D721Med (cell line): ENCODE measurements at regions not wholly inside any gene's neighbourhood (a gene's known extent, or its start where the extent isn't known, plus 50 kb on each side); places are given as distances from the start of the nearest gene placed in this dataset.

Experiments used
- DNase-seq: peaks from one replicate; pipeline ENCODE4 v3.0.0; 2011; ENCODE audit warnings: low spot score; ENCODE audit not compliant: insufficient read length
- FAIRE-seq: peaks from 2 replicates; lab custom pipeline; 2011; peaks lifted over from hg19 to GRCh38; lab: Jason Lieb, UNC
- TF ChIP-seq, protein P1 (sequence below): IDR thresholded peaks from 2 replicates; pipeline ENCODE4 v1.5.1; 2012; ENCODE audit warnings: mild to moderate bottlenecking, control low read depth; ENCODE audit not compliant: insufficient read depth; ENCODE audit errors: missing control alignments

DNA sequence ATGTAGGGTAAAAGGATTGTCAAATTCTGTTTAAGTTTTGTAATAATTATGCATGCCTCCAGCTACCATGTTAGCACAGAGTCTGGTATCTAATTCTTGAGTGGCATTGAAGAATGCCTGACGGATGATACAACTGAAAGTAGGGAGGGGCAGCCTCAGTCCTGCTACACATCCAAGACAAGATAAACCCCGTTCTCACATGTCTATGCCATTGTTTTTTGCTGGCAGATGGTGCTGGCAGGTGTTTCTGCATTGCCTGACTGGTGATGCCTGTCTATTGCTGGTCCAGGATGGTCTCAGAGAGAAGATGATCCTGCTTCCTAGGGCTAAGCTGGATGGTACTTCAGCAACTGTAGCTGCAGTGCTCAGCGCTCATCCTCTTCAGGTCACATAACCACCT, 245.8 kb upstream of the NAV3 start:
- DNase-seq (peak; percentile 20), FAIRE-seq (peak; percentile 95)
- TF ChIP-seq, protein P1, sequence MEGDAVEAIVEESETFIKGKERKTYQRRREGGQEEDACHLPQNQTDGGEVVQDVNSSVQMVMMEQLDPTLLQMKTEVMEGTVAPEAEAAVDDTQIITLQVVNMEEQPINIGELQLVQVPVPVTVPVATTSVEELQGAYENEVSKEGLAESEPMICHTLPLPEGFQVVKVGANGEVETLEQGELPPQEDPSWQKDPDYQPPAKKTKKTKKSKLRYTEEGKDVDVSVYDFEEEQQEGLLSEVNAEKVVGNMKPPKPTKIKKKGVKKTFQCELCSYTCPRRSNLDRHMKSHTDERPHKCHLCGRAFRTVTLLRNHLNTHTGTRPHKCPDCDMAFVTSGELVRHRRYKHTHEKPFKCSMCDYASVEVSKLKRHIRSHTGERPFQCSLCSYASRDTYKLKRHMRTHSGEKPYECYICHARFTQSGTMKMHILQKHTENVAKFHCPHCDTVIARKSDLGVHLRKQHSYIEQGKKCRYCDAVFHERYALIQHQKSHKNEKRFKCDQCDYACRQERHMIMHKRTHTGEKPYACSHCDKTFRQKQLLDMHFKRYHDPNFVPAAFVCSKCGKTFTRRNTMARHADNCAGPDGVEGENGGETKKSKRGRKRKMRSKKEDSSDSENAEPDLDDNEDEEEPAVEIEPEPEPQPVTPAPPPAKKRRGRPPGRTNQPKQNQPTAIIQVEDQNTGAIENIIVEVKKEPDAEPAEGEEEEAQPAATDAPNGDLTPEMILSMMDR: no peak

DNA sequence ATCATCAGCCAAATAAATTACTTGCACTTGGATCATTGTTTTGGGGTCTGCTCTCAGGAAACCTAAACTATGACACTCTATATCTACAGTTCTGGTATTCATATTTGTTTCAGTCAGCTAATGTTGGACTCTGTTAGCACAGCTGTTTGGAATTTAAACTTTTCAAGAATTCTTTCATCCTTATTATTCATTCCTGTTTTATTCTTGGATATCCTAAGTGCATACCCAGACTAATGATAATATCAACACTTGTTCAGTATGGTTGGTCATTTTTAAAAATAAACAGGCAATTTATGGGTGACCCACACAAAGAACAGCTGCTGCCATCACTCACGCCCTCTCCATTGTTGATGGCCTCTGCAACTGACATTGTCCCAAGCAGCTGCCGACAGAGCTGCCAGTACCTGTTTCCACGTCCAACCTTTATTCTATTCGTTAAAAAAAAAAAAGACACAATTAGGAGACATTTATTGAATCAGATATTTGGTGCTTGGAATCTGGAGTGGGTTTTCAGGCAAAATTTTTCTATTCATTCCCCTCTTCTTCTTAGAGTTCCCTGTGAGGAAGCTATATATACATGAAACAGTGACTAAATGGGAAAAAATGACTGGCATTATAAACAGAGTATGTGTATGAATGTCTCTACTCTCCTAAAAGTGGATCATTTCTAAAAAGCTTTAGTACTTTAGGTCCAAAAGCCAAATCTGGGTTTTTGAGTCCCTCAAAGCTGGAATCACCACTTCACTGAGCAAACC, 252.1 kb upstream of the NAV3 start:
- FAIRE-seq (no peak), DNase-seq (no peak)

DNA sequence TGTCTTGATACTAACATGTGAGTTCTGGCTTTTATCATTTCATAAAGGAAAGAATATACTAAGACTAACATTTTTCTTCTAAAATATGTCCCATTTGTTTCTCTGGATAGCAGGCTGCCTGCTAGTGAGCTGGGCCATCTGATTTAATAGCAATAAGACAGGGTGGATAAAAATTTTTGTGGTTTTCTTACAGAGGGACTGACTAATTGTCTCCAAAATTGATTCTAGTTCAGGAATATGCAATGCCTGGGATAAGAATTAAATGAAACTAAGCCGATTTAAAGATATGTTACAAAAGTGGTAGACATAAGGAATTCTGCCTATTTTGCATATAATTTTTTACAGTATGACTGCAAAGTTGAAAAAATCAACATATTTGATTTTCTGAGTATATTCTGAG, 252.9 kb upstream of the NAV3 start:
- TF ChIP-seq, protein P1: no peak
- no peak for FAIRE-seq
- no peak for DNase-seq

More for the DNA sequence above, 252.1 kb upstream of the NAV3 start:
- TF ChIP-seq, protein P1: no peak

DNA sequence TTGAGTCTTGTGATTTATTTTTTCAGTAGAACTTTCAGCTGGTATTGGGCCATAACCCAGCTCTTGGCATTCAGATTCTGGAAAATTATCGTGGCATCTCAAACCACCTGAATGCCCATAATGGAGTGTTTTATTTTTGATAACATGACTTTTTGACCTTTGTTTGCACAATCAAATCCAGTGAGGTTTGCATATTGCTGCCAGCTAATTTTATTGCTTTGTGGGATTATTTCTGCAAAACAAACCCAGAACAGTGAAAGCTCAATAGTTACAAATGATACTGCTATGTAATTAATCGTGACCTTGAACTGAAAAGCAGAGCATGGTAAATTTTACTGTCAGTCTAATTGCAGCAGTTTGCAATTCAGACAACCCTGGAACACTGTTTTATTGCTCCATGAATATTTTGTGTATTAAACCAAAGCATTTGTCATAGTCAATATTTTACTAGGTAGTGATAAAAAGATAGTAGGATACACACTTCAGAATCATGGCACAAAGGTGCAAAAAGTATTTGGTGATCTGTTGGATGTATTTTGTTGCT, 255.2 kb upstream of the NAV3 start:
- no peak for DNase-seq
- TF ChIP-seq, protein P1: no peak
- FAIRE-seq: no peak

DNA sequence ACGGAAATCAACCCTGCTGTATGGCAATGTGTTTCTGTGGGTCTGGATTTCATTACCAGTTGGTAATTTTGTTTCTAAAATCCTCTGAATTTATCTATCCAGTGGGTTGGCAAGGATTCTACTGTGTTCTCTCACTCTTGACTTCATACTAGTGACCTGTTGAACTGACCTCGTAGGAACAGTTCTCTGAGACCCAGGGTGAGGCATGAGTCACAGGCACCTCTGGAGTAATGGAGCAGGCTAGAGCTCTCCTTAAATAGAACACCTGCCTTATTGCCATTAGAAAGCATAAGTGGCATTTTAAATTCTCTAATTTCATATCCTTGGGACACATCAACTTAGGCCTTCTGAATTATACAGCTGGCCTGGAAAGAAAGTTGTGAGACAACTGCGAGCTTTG, 258.3 kb upstream of the NAV3 start:
- no peak for DNase-seq
- FAIRE-seq: no peak
- TF ChIP-seq, protein P1: no peak

DNA sequence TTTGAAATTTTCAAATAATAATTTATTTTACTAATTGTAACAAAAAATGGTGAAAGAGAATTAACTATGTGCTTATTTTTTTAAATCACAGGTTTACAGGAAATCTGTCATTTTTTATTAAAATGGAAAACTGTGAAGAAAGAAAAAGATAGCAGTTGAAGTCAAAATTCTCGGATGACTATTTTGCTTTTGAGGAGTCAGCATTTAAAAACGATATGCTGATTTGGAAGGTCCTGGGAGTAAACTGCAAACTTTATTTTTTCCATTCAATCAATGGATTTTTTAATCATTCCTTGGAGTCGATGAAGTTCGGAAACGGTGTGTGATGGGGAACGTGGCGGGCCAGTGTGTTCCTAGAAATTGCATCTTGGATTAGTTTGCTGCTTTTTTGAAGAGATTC, 258.9 kb upstream of the NAV3 start:
- TF ChIP-seq, protein P1: no peak
- DNase-seq (no peak), FAIRE-seq (no peak)

DNA sequence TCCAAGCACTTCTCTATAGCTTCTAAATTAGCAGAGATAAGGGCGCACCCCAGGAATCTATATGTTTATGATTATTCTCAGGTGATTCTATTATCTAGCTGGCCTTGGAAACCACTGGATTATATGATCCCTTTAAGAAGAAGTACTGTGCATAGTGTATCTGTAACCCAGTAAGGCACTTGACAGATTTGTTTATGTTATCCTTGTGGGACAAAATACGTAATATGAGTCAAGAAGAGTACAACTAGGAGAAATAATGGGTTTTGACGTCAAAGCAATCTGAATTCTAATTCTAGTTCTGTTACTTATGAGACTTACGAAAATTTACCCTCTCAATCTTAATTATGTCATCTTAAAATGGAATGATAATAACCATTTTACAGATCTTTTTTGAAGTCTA, 259.6 kb upstream of the NAV3 start:
- TF ChIP-seq, protein P1: no peak
- no peak for DNase-seq
- FAIRE-seq: peak; percentile 44
